ENCODE measurements at regions not wholly inside any gene's neighbourhood (a gene's known extent, or its start where the extent isn't known, plus 50 kb on each side); places are given as distances from the start of the nearest gene placed in this dataset.

GRCh38 chr11:70766901-70767300 lies 368.6 kb downstream of the CTTN start:
- no peak for DNase-seq (ENCODE audit: extremely low spot score)
- TF ChIP-seq LEF1 (IDR thresholded peaks at IDR 0.05; ENCODE audit: borderline replicate concordance) (no peak), CTBP1 (IDR thresholded peaks at IDR 0.05; ENCODE audit: borderline replicate concordance) (no peak), TARDBP (IDR thresholded peaks at IDR 0.05) (no peak), ELF4 (IDR thresholded peaks at IDR 0.05) (no peak), FOXA1 (IDR thresholded peaks at IDR 0.05) (no peak), ZNF384 (IDR thresholded peaks at IDR 0.05) (no peak), NFRKB (IDR thresholded peaks at IDR 0.05) (no peak), PKNOX1 (IDR thresholded peaks at IDR 0.05) (no peak), SP1 (IDR thresholded peaks at IDR 0.05) (no peak), FOXK2 (IDR thresholded peaks at IDR 0.05) (no peak), FOXM1 (IDR thresholded peaks at IDR 0.05; ENCODE audit: borderline replicate concordance) (no peak), ARNT (IDR thresholded peaks at IDR 0.05) (no peak), L3MBTL2 (conservative IDR thresholded peaks at IDR 0.05) (no peak)
- CTCF ChIA-PET, result no interaction called here
- POLR2A ChIA-PET, result no interaction called here

- ChIA-PET POLR2A (no interaction called here), CTCF (no interaction called here)
- DNase-seq (ENCODE audit: extremely low spot score), result no peak
- no peak for TF ChIP-seq LEF1 (IDR thresholded peaks at IDR 0.05; ENCODE audit: borderline replicate concordance)
- no peak for TF ChIP-seq FOXA1 (IDR thresholded peaks at IDR 0.05)
- no peak for TF ChIP-seq L3MBTL2 (conservative IDR thresholded peaks at IDR 0.05)
- TF ChIP-seq ELF4 (IDR thresholded peaks at IDR 0.05), result no peak
- no peak for TF ChIP-seq ZNF384 (IDR thresholded peaks at IDR 0.05)
- TF ChIP-seq FOXK2 (IDR thresholded peaks at IDR 0.05), result no peak
- TF ChIP-seq HDGF (IDR thresholded peaks at IDR 0.05; ENCODE audit: borderline replicate concordance), result no peak
- TF ChIP-seq BHLHE40 (IDR thresholded peaks at IDR 0.05; ENCODE audit: borderline replicate concordance), result no peak
- no peak for TF ChIP-seq TARDBP (IDR thresholded peaks at IDR 0.05)
- TF ChIP-seq FOXM1 (IDR thresholded peaks at IDR 0.05; ENCODE audit: borderline replicate concordance), result no peak
- no peak for TF ChIP-seq SUZ12 (IDR thresholded peaks at IDR 0.05)
- no peak for TF ChIP-seq NFRKB (IDR thresholded peaks at IDR 0.05)
- no peak for TF ChIP-seq SP1 (IDR thresholded peaks at IDR 0.05)
- no peak for TF ChIP-seq CTBP1 (IDR thresholded peaks at IDR 0.05; ENCODE audit: borderline replicate concordance)
- TF ChIP-seq ARNT (IDR thresholded peaks at IDR 0.05), result no peak
- TF ChIP-seq PKNOX1 (IDR thresholded peaks at IDR 0.05), result no peak
Observed at GRCh38 chr11:70768346-70769095, 370.2 kb downstream of the CTTN start.

- TF ChIP-seq TARDBP (IDR thresholded peaks at IDR 0.05) (no peak), ELF4 (IDR thresholded peaks at IDR 0.05) (no peak), CTBP1 (IDR thresholded peaks at IDR 0.05; ENCODE audit: borderline replicate concordance) (no peak), ZNF384 (IDR thresholded peaks at IDR 0.05) (no peak), FOXM1 (IDR thresholded peaks at IDR 0.05; ENCODE audit: borderline replicate concordance) (no peak), L3MBTL2 (conservative IDR thresholded peaks at IDR 0.05) (no peak), FOXK2 (IDR thresholded peaks at IDR 0.05) (no peak), FOXA1 (IDR thresholded peaks at IDR 0.05) (no peak), NFRKB (IDR thresholded peaks at IDR 0.05) (no peak), SP1 (IDR thresholded peaks at IDR 0.05) (no peak), LEF1 (IDR thresholded peaks at IDR 0.05; ENCODE audit: borderline replicate concordance) (no peak), ARNT (IDR thresholded peaks at IDR 0.05) (no peak), HDGF (IDR thresholded peaks at IDR 0.05; ENCODE audit: borderline replicate concordance) (no peak), PKNOX1 (IDR thresholded peaks at IDR 0.05) (no peak), BHLHE40 (IDR thresholded peaks at IDR 0.05; ENCODE audit: borderline replicate concordance) (no peak), SUZ12 (IDR thresholded peaks at IDR 0.05) (no peak)
- ChIA-PET POLR2A (no interaction called here), CTCF (no interaction called here)
- no peak for DNase-seq (ENCODE audit: extremely low spot score)
Observed at GRCh38 chr11:70769106-70769505, 370.8 kb downstream of the CTTN start.

- no peak for TF ChIP-seq TARDBP (IDR thresholded peaks at IDR 0.05)
- no peak for TF ChIP-seq SUZ12 (IDR thresholded peaks at IDR 0.05)
- TF ChIP-seq CTBP1 (IDR thresholded peaks at IDR 0.05; ENCODE audit: borderline replicate concordance), result no peak
- no peak for TF ChIP-seq FOXK2 (IDR thresholded peaks at IDR 0.05)
- ChIA-PET CTCF (no interaction called here), POLR2A (no interaction called here)
- DNase-seq (ENCODE audit: extremely low spot score), result no peak
Observed at GRCh38 chr11:70769521-70769920, 371.2 kb downstream of the CTTN start.

GRCh38 chr11:70771099-70771885 lies 373.0 kb downstream of the CTTN start:
- ChIA-PET CTCF (no interaction called here), POLR2A (no interaction called here)
- DNase-seq (ENCODE audit: extremely low spot score), result no peak
- TF ChIP-seq ZNF384 (IDR thresholded peaks at IDR 0.05) (no peak), NFRKB (IDR thresholded peaks at IDR 0.05) (no peak), ARNT (IDR thresholded peaks at IDR 0.05) (no peak), L3MBTL2 (conservative IDR thresholded peaks at IDR 0.05) (no peak), BHLHE40 (IDR thresholded peaks at IDR 0.05; ENCODE audit: borderline replicate concordance) (no peak), FOXK2 (IDR thresholded peaks at IDR 0.05) (no peak), SP1 (IDR thresholded peaks at IDR 0.05) (no peak), SUZ12 (IDR thresholded peaks at IDR 0.05) (no peak)

GRCh38 chr11:70772950-70773349 lies 374.6 kb downstream of the CTTN start:
- CTCF ChIA-PET, result no interaction called here
- TF ChIP-seq L3MBTL2 (conservative IDR thresholded peaks at IDR 0.05), result no peak
- TF ChIP-seq SP1 (IDR thresholded peaks at IDR 0.05), result no peak
- TF ChIP-seq FOXK2 (IDR thresholded peaks at IDR 0.05), result no peak
- TF ChIP-seq CTBP1 (IDR thresholded peaks at IDR 0.05; ENCODE audit: borderline replicate concordance), result no peak
- no peak for TF ChIP-seq SUZ12 (IDR thresholded peaks at IDR 0.05)
- no peak for TF ChIP-seq ELF4 (IDR thresholded peaks at IDR 0.05)
- TF ChIP-seq PKNOX1 (IDR thresholded peaks at IDR 0.05), result no peak
- no peak for TF ChIP-seq NFRKB (IDR thresholded peaks at IDR 0.05)
- TF ChIP-seq TARDBP (IDR thresholded peaks at IDR 0.05), result no peak
- TF ChIP-seq FOXM1 (IDR thresholded peaks at IDR 0.05; ENCODE audit: borderline replicate concordance), result no peak
- no peak for TF ChIP-seq ZNF384 (IDR thresholded peaks at IDR 0.05)
- TF ChIP-seq LEF1 (IDR thresholded peaks at IDR 0.05; ENCODE audit: borderline replicate concordance), result no peak
- no peak for TF ChIP-seq FOXA1 (IDR thresholded peaks at IDR 0.05)
- TF ChIP-seq ARNT (IDR thresholded peaks at IDR 0.05), result no peak
- no peak for TF ChIP-seq BHLHE40 (IDR thresholded peaks at IDR 0.05; ENCODE audit: borderline replicate concordance)
- TF ChIP-seq HDGF (IDR thresholded peaks at IDR 0.05; ENCODE audit: borderline replicate concordance), result no peak
- DNase-seq (ENCODE audit: extremely low spot score), result no peak
- POLR2A ChIA-PET, result no interaction called here

All from HEK293T (cell line).